ENCODE measurements at regions not wholly inside any gene's neighbourhood (a gene's known extent, or its start where the extent isn't known, plus 50 kb on each side); places are given as distances from the start of the nearest gene placed in this dataset.
"Not testable (repeated sequence)": the region's sequence is repeated elsewhere in the genome, so short reads cannot be mapped to it uniquely, and the experiment has no call there.

DNA sequence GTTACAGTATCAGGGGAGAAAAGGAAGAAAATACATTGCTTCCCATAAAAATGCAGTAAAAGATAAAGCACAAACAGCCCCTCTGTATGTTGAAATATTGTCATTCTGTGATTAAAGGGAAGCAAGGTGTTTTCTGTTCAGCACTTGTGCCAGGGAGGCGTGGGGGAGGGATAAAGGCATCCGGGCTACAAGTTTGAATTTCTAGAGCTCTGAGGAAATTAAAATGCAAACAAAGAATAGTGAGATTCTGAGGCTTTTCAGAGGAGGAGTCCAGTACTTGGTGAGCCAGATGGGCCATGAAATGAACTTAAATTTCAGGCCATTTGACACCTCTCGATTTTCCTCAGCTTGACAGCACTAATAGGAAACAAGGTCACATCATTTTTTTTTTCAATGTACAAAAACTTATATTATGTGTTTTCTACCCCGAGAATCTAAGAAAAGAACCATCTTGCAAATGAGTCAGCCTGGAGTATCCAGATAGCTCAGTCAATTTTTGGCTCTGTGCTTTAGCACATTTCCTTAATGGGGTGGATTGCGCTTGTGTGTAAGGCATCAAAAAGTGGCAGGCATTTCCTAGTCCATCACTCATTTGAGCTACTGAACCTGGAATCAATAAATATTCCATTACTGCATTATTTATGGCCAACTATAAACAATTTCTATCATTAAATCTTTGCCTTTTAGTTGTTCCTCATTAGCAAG lies 640.8 kb upstream of the TBL1XR1 start:
- no peaks in the 10 kb centered on the region for H3K9me3 Mint-ChIP-seq
- peaks cover 2% of the 10 kb centered on the region for H3K27me3 Mint-ChIP-seq
- no peak overlapping the region for H3K27ac Mint-ChIP-seq
- peaks cover 5% of the 10 kb centered on the region for H3K36me3 Mint-ChIP-seq
- H3K4me1 Mint-ChIP-seq = no peaks in the 10 kb centered on the region
- H3K4me3 Mint-ChIP-seq = no peak overlapping the region

DNA sequence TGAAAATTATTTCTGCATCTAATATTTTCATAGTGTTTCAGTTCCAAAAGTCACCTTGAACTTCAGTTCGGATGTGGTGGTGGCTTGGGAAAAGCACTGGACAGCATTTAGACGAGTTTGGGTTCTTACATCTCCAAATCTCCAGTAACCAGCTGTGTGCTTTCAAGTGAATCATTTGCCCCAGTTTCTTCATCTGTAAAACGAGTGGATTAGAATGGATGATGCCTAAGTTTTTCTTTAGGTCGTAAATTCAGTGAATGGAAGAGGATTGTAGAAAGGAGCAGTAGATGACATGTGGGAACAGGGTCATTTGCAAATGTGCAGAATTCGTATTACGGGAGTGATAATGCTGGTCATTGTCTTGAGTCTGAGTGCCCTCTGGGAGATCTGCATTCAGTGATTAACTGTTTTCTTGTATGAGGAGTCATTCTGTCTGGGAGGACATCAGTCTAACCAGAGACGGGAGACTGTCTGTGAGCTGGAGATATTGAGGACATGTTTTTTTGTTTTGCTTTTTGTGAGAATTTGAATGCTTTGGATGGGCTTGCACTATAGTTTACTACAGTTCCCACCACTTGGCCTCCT lies 641.6 kb upstream of the TBL1XR1 start:
- H3K4me3 Mint-ChIP-seq = no peak overlapping the region
- H3K36me3 Mint-ChIP-seq = peaks cover 5% of the 10 kb centered on the region
- H3K27me3 Mint-ChIP-seq = peaks cover 3% of the 10 kb centered on the region
- H3K4me1 Mint-ChIP-seq = peaks cover 0 to 1% (median 0%) of the 10 kb centered on the region in 3 donors
- no peaks in the 10 kb centered on the region for H3K9me3 Mint-ChIP-seq
- no peak overlapping the region for H3K27ac Mint-ChIP-seq

DNA sequence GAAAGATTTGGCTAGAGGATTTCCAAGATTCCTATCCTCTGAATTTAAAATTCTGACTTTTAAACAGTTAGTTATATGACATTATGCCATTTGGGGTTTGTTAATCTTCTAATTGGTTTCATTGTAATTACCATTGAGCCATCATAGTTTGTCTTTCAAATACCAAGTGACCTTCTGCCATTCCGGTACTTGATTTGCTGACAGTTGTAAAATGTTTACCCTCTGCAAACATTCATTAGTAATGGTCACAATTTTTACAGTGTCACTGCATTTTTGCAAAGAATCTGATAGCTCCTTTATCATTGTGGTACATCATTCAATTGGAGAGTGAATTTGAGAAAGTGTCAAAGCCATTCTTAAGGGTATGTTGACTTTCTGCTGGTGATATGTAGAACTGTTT lies 645.0 kb upstream of the TBL1XR1 start:
- peaks cover 0 to 4% (median 0%) of the 10 kb centered on the region in 3 donors for H3K4me1 Mint-ChIP-seq
- no peaks in the 10 kb centered on the region for H3K9me3 Mint-ChIP-seq
- H3K27ac Mint-ChIP-seq = no peak overlapping the region
- no peak overlapping the region for H3K4me3 Mint-ChIP-seq
- peaks cover 5% of the 10 kb centered on the region for H3K36me3 Mint-ChIP-seq
- H3K27me3 Mint-ChIP-seq = peaks cover 5% of the 10 kb centered on the region

DNA sequence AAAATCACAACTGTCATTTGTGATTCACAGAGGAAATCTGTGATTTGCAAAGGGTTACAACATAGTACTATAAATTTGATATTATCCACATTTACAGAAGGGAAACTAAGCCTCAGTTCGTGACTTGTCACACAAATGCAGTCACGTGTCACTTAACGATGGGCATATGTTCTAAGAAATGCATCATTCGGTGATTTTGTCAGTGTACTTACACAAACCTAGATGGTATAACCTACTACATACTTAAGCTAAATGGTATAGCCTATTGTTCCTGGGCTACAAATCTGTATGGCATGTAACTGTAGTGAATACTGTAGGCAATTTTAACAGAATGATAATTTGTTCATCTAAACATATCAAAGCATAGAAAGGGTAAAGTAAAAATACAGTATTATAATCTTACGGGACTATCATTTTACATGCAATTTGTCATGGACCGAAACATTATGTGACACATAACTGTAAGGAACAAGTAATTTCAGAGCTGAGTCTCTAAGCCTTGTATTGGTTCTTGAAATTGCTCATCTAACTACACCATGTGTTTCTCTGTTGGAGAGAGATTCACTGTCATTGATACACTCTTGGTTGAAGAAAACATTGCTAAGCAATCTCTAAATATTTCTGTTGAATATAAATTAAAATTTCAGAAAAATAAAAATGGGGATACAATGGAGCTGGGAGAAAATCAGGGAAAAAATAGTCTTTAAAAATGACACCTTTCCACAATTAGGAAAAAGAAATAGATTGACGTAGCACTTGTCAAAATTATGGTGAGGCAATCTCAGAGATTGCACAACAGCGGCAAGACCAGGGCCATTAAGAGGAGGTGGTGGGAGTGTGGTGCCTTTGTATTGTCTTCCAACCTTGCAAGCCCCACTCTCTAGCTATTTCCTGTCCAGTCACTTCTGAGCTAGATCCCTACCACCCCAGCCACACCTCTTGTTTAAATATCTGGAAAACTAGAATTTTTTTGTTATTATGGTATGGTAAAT lies 645.8 kb upstream of the TBL1XR1 start:
- Mint-ChIP-seq H3K4me3 (no peak overlapping the region), H3K4me1 (peaks cover 0 to 4% (median 0%) of the 10 kb centered on the region in 3 donors), H3K27me3 (peaks cover 5% of the 10 kb centered on the region), H3K36me3 (no peaks in the 10 kb centered on the region), H3K9me3 (no peaks in the 10 kb centered on the region), H3K27ac (no peak overlapping the region)

DNA sequence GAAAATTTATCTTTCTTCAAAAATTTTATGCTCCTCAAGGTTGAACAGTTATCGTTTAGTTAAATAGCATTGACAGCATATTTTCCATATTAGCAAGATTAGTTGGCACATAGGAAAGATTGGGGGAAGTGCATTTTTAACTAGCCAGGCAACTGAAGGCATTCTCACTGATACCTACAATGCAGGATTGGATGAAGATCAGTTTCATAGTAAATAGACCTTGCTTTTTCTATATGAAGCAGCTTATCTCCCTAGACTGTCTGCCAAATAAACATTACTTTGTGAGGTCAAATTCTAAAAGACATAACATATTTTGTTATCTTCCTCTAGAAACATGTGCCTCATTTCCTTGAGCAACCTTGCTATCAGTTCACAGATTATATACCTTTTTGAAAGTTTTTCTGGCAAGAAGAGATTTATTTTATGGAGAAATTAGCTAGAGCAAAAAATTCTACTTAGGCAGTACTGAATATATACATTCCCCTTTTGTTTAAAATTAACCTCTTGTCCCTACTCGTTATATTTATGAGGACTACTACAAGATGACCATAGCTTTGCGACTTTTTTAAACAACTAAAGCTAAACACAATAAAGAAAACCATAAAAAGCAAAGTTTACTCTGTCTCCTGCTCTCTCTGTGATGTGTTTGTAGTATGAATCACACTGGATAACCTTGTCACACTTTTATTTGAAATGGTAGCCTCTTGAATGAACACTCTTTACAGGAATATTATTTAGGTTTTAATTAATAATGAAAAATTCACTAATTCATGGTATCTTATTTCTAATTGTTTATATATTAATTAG lies 654.9 kb upstream of the TBL1XR1 start:
- no peak overlapping the region for H3K27ac Mint-ChIP-seq
- H3K4me3 Mint-ChIP-seq = no peak overlapping the region

DNA sequence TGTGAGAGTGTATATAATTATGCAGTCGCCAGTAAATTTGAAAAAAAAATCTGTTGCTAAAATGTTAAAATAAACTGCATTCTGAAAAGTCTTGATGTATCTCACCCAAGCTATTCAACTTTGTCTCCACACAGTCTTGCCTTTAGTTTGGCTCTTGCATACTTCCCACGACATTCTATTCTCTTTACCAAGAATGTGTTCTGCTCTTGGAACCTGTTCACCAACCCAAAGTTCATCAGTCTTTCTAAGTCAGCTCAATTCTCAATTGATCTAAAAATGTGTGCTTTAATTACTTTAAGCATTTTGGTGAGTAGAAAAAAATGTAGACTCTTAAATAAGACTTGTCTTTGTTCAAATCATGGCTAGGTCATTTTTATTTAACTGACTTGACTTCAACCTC lies 657.7 kb upstream of the TBL1XR1 start:
- Mint-ChIP-seq H3K4me3 (no peak overlapping the region), H3K27me3 (peaks cover 8% of the 10 kb centered on the region), H3K36me3 (no peaks in the 10 kb centered on the region), H3K27ac (no peak overlapping the region), H3K4me1 (no peaks in the 10 kb centered on the region), H3K9me3 (peaks cover 0 to 10% (median 3%) of the 10 kb centered on the region in 3 donors)

More for the DNA sequence above, 654.9 kb upstream of the TBL1XR1 start:
- no peaks in the 10 kb centered on the region for H3K4me1 Mint-ChIP-seq
- no peaks in the 10 kb centered on the region for H3K36me3 Mint-ChIP-seq
- peaks cover 0 to 1% (median under 1%) of the 10 kb centered on the region in 3 donors for H3K9me3 Mint-ChIP-seq
- peaks cover 2% of the 10 kb centered on the region for H3K27me3 Mint-ChIP-seq

DNA sequence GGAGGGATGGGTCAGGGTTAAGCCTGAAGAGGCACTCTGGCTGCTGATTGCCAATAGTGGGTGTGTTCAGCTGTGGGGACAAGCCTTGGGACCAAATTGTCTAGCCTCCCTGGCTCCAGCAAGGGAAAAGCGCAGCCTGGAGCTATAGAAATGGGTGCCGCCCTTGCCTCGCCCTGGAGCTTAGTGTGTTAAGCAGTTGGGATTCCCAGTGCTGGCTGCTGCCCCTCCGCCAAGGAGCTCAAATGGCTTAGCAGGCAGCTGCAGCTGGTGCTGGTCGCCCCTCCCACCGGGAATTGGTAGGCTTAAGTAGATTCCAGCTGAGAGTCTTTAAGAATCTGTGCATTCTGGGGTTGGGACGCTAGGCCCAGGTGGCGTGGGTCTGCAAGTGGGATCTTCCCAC lies 662.9 kb upstream of the TBL1XR1 start:
- no peaks in the 10 kb centered on the region for H3K4me1 Mint-ChIP-seq
- H3K4me3 Mint-ChIP-seq = no peak overlapping the region

DNA sequence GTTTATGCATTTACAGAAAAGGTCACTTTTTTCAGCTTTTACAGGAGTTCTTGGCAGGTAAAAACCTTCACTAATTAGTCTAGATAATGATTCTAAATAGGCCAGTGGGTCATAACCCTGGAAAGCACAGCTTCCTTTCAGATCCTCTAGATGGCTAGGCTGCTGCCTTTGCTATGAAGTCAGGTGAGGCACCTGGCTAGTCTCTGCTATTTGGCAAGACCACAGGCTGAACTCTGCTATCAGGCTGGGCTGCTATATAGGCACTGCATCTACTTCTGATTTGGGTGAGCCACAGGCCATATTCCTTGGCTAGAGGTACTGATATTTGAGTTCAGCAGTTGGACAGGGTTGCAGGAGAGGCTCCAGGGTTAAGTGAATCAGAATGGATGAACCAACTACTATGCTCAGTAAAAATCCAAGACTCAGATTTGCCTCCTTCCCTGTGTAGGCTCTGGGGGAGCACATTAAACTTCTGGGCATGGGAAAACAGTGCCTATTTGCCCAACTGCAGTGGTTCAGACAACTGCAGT lies 665.7 kb upstream of the TBL1XR1 start:
- Mint-ChIP-seq H3K36me3 (peaks cover 1% of the 10 kb centered on the region), H3K4me3 (no peak overlapping the region), H3K9me3 (peaks cover 3 to 16% (median 11%) of the 10 kb centered on the region in 3 donors), H3K27ac (no peak overlapping the region), H3K4me1 (no peaks in the 10 kb centered on the region), H3K27me3 (peaks cover 9% of the 10 kb centered on the region)

More for the DNA sequence above, 662.9 kb upstream of the TBL1XR1 start:
- peaks cover 4 to 18% (median 5%) of the 10 kb centered on the region in 3 donors for H3K9me3 Mint-ChIP-seq
- H3K27me3 Mint-ChIP-seq = peaks cover 5% of the 10 kb centered on the region
- peaks cover 1% of the 10 kb centered on the region for H3K36me3 Mint-ChIP-seq
- H3K27ac Mint-ChIP-seq = no peak overlapping the region

DNA sequence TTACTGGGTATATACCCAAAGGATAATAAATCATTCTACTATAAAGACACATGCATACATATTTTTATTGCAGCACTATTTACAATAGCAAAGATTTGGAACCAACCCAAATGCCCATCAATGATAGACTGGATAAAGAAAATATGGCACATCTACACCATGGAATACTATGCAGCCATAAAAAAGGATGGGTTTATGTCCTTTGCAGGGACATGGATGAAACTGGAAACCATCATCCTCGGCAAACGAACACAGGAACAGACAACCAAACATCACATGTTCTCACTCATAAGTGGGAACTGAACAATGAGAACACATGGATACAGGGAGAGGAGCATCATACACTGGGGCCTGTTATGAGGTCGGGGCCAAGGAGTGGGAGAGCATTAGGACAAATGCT lies 665.0 kb upstream of the KCNMB2 start:
- H3K4me1 Mint-ChIP-seq, H3K27me3 Mint-ChIP-seq, H3K36me3 Mint-ChIP-seq, H3K4me3 Mint-ChIP-seq: not testable (repeated sequence)
- H3K27ac Mint-ChIP-seq = peak overlapping the region in 1 of 3 donors; percentile 34
- peaks cover 4 to 20% (median 6%) of the 10 kb centered on the region in 3 donors for H3K9me3 Mint-ChIP-seq

DNA sequence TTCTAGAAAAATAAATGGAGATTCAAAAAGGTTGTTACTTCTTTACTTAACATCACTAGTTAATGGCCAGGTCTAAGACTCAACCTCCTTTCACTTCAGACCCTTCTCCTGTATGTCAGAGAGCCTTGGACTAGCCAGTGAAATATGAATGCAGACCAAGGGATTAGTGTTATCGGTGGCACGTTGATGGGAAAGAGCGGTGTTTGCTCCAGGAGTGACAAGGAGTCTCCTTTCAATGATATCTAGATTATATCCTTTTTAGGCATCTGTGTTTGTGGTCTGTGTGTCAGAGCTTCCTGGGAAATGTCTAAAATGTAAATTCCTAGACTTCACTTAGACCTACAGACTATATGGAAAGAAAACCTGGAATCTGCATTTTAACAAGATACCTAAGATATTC lies 658.0 kb upstream of the KCNMB2 start:
- peaks cover 0 to 9% (median 3%) of the 10 kb centered on the region in 3 donors for H3K4me1 Mint-ChIP-seq
- H3K9me3 Mint-ChIP-seq = no peaks in the 10 kb centered on the region
- no peaks in the 10 kb centered on the region for H3K36me3 Mint-ChIP-seq
- H3K27me3 Mint-ChIP-seq = peaks cover 2% of the 10 kb centered on the region
- no peak overlapping the region for H3K4me3 Mint-ChIP-seq
- no peak overlapping the region for H3K27ac Mint-ChIP-seq

DNA sequence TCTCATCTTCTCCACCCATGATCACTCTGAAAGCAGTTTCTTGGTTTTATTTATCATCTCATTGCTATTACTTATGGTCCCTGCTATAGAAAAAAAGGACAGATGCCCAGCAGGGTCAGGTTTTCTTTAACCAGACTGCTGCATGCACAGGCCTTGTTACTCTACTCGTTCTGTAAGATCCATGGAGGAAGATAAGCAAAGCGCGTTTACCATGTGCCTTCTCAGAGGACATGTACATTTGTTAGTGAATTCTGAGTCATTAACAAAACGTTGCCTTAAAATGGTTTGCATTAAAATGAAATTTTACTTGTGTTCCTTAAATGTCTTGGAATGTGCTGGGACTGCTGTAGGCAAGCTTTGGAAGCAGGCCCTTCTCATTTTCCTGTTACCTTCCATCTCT lies 657.3 kb upstream of the KCNMB2 start:
- H3K4me3 Mint-ChIP-seq = no peak overlapping the region
- peaks cover 2% of the 10 kb centered on the region for H3K27me3 Mint-ChIP-seq
- no peaks in the 10 kb centered on the region for H3K36me3 Mint-ChIP-seq
- H3K4me1 Mint-ChIP-seq = peaks cover 3 to 13% (median 6%) of the 10 kb centered on the region in 3 donors
- no peaks in the 10 kb centered on the region for H3K9me3 Mint-ChIP-seq
- H3K27ac Mint-ChIP-seq = no peak overlapping the region

DNA sequence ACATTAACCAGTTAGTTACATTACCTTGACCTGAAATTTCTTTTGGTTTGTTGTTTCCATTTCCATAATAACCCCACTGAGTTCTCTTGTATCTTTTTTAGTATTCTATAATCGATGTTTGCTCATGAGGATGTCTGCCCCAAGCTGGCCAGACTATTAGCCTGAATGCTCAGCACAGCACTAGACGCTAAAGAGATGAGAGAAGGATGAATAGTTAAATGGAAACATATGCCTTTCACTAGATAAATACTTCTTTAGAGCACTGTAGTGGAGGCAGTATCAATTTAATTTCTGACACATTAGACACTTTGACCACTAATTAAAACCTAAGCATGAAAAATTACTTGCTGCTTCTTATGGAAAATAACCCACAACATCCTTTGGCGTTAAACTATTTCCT lies 654.9 kb upstream of the KCNMB2 start:
- Mint-ChIP-seq H3K4me1 (peaks cover 6 to 9% (median 8%) of the 10 kb centered on the region in 3 donors), H3K36me3 (no peaks in the 10 kb centered on the region), H3K27ac (no peak overlapping the region), H3K27me3 (peaks cover 2% of the 10 kb centered on the region), H3K4me3 (no peak overlapping the region), H3K9me3 (peaks cover 0 to 1% (median 0%) of the 10 kb centered on the region in 3 donors)

DNA sequence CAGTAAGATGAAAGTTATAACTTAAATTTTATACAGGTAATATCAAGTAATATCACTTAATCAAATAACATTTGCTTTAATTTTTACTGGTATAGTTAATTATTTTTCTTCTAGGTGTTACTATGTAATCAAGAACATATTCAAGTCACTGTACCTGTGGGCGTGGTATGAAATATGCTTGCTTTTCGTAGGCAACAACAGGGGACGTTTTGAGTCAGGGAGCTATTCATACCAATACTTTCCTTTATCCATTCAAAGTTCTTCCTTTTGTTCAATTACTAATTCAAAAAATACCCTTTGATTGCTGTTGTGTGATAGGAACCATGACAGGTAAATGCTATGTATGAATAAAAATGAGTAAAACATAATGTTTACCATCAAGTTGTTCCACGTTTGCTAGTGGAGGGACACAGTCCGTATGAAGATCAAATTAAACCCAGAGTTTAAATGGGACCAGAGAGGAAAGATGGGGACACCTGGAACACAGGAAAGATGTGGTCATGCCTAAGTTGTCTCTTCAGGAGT lies 654.0 kb upstream of the KCNMB2 start:
- Mint-ChIP-seq H3K4me3 (no peak overlapping the region), H3K27ac (no peak overlapping the region), H3K27me3 (peaks cover 2% of the 10 kb centered on the region)

DNA sequence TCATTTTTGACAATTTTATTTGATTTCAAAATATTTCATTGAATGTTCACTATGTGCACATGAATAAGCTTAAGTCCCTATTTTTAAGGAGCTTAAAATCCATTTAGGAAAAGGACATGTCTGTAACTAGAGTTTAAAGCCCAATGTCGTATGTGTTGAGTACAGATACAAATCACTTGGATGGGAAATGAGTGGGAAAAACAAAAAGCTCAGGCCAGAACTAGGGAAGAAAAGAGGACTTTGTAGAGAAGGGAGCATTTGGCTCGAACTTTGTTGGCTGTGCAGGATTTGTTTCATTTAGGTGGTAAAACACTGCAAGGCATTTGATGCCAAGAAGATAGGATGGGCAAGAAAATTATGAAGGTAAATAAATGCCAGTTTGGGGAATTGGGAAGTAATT lies 653.1 kb upstream of the KCNMB2 start:
- H3K4me1 Mint-ChIP-seq = peaks cover 6 to 13% (median 8%) of the 10 kb centered on the region in 3 donors
- no peaks in the 10 kb centered on the region for H3K36me3 Mint-ChIP-seq

More for the DNA sequence above, 654.0 kb upstream of the KCNMB2 start:
- Mint-ChIP-seq H3K9me3 (peaks cover 0 to 1% (median 0%) of the 10 kb centered on the region in 3 donors), H3K4me1 (peaks cover 6 to 9% (median 8%) of the 10 kb centered on the region in 3 donors), H3K36me3 (no peaks in the 10 kb centered on the region)

More for the DNA sequence above, 653.1 kb upstream of the KCNMB2 start:
- H3K27ac Mint-ChIP-seq = no peak overlapping the region
- peaks cover 0 to 1% (median 0%) of the 10 kb centered on the region in 3 donors for H3K9me3 Mint-ChIP-seq
- H3K27me3 Mint-ChIP-seq = peaks cover 2% of the 10 kb centered on the region
- peak overlapping the region in 1 of 4 donors; percentile 77 for H3K4me3 Mint-ChIP-seq

All from IgD-negative memory B cell (primary cell).